ENCODE measurements at regions not wholly inside any gene's neighbourhood (a gene's known extent, or its start where the extent isn't known, plus 50 kb on each side); places are given as distances from the start of the nearest gene placed in this dataset.

- H3F3A ChIP-seq (ENCODE audit: insufficient read depth, low read length) = no peaks in the 10 kb centered on the region
- no peak overlapping the region for H3K27ac ChIP-seq (ENCODE audit: low read depth, low read length, poor library complexity, severe bottlenecking)
- no peak overlapping the region for H3K9ac ChIP-seq (ENCODE audit: low read length)
- no peaks in the 10 kb centered on the region for H3K9me2 ChIP-seq (ENCODE audit: low read depth, low read length)
- no peaks in the 10 kb centered on the region for H3K9me3 ChIP-seq (ENCODE audit: low read length)
- H2AFZ ChIP-seq (ENCODE audit: low read length) = no peak overlapping the region
- H3K4me1 ChIP-seq (ENCODE audit: insufficient read depth, low read length, severe bottlenecking) = no peaks in the 10 kb centered on the region
- no peaks in the 10 kb centered on the region for H3K79me2 ChIP-seq (ENCODE audit: insufficient read depth, low read length)
- TF ChIP-seq CTCF (IDR thresholded peaks at IDR 0.05; ENCODE audit: low read length) = no peak
- TF ChIP-seq EZH2 (IDR thresholded peaks at IDR 0.05; ENCODE audit: borderline replicate concordance, low read length) = no peak
- no peaks in the 10 kb centered on the region for H4K20me1 ChIP-seq (ENCODE audit: insufficient read depth, low read length)
- H3K4me2 ChIP-seq (ENCODE audit: low read length) = no peak overlapping the region
- no peaks in the 10 kb centered on the region for H3K27me3 ChIP-seq (ENCODE audit: insufficient read depth, low read length)
- no peak overlapping the region for H3K4me3 ChIP-seq (ENCODE audit: low read depth, low read length, poor library complexity, severe bottlenecking)
- no peaks in the 10 kb centered on the region for H3K36me3 ChIP-seq (ENCODE audit: insufficient read depth, low read length)
Measured at GRCh38 chr12:105935981-105936380, 202.8 kb downstream of the NUAK1 start.

GRCh38 chr12:105936496-105936895, 202.3 kb downstream of the NUAK1 start:
- Histone ChIP-seq H3K4me2 (ENCODE audit: low read length) (no peak overlapping the region), H4K20me1 (ENCODE audit: insufficient read depth, low read length) (no peaks in the 10 kb centered on the region), H3K27ac (ENCODE audit: low read depth, low read length, poor library complexity, severe bottlenecking) (no peak overlapping the region), H3F3A (ENCODE audit: insufficient read depth, low read length) (no peaks in the 10 kb centered on the region), H3K27me3 (ENCODE audit: insufficient read depth, low read length) (no peaks in the 10 kb centered on the region), H3K9me2 (ENCODE audit: low read depth, low read length) (no peaks in the 10 kb centered on the region), H3K4me1 (ENCODE audit: insufficient read depth, low read length, severe bottlenecking) (no peaks in the 10 kb centered on the region), H3K9me3 (ENCODE audit: low read length) (no peaks in the 10 kb centered on the region), H2AFZ (ENCODE audit: low read length) (no peak overlapping the region), H3K4me3 (ENCODE audit: low read depth, low read length, poor library complexity, severe bottlenecking) (no peak overlapping the region), H3K79me2 (ENCODE audit: insufficient read depth, low read length) (no peaks in the 10 kb centered on the region), H3K9ac (ENCODE audit: low read length) (no peak overlapping the region), H3K36me3 (ENCODE audit: insufficient read depth, low read length) (no peaks in the 10 kb centered on the region)
- no peak for TF ChIP-seq CTCF (IDR thresholded peaks at IDR 0.05; ENCODE audit: low read length)
- no peak for TF ChIP-seq EZH2 (IDR thresholded peaks at IDR 0.05; ENCODE audit: borderline replicate concordance, low read length)

- H3K4me1 ChIP-seq (ENCODE audit: insufficient read depth, low read length, severe bottlenecking) = no peaks in the 10 kb centered on the region
- TF ChIP-seq CTCF (IDR thresholded peaks at IDR 0.05; ENCODE audit: low read length) (no peak), EZH2 (IDR thresholded peaks at IDR 0.05; ENCODE audit: borderline replicate concordance, low read length) (no peak)
- H3K27me3 ChIP-seq (ENCODE audit: insufficient read depth, low read length) = no peaks in the 10 kb centered on the region
- H3K9me2 ChIP-seq (ENCODE audit: low read depth, low read length) = no peaks in the 10 kb centered on the region
- H3K9ac ChIP-seq (ENCODE audit: low read length) = no peak overlapping the region
- H3K79me2 ChIP-seq (ENCODE audit: insufficient read depth, low read length) = no peaks in the 10 kb centered on the region
- H3K36me3 ChIP-seq (ENCODE audit: insufficient read depth, low read length) = no peaks in the 10 kb centered on the region
- H4K20me1 ChIP-seq (ENCODE audit: insufficient read depth, low read length) = no peaks in the 10 kb centered on the region
- no peaks in the 10 kb centered on the region for H3F3A ChIP-seq (ENCODE audit: insufficient read depth, low read length)
- no peak overlapping the region for H2AFZ ChIP-seq (ENCODE audit: low read length)
- H3K4me3 ChIP-seq (ENCODE audit: low read depth, low read length, poor library complexity, severe bottlenecking) = no peak overlapping the region
- H3K4me2 ChIP-seq (ENCODE audit: low read length) = no peak overlapping the region
- H3K27ac ChIP-seq (ENCODE audit: low read depth, low read length, poor library complexity, severe bottlenecking) = no peak overlapping the region
- H3K9me3 ChIP-seq (ENCODE audit: low read length) = no peaks in the 10 kb centered on the region
Measured at GRCh38 chr12:105937009-105937408, 201.7 kb downstream of the NUAK1 start.

Data from OCI-LY1 (cell line).